ENCODE measurements at regions not wholly inside any gene's neighbourhood (a gene's known extent, or its start where the extent isn't known, plus 50 kb on each side); places are given as distances from the start of the nearest gene placed in this dataset.

DNA sequence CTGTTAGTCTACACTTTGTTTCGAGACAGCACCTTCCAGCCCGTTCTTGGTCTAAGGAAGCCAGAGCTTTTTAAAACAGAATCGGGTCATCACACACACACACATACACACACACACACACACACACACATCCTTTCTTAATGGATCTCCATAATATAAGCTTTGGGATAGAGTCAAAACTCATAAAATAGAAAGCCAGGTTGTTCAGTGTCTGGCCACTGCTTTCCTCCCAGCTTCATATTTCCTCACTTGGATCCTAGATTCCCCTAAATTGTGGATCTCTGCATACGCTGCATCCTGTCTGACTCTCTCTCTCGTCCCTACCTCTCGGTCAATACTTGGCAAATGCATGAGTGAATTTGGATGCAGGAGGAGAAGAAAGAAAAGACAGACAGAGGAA lies 120.5 kb upstream of the SLC14A2 start:
- TF ChIP-seq, protein P1, sequence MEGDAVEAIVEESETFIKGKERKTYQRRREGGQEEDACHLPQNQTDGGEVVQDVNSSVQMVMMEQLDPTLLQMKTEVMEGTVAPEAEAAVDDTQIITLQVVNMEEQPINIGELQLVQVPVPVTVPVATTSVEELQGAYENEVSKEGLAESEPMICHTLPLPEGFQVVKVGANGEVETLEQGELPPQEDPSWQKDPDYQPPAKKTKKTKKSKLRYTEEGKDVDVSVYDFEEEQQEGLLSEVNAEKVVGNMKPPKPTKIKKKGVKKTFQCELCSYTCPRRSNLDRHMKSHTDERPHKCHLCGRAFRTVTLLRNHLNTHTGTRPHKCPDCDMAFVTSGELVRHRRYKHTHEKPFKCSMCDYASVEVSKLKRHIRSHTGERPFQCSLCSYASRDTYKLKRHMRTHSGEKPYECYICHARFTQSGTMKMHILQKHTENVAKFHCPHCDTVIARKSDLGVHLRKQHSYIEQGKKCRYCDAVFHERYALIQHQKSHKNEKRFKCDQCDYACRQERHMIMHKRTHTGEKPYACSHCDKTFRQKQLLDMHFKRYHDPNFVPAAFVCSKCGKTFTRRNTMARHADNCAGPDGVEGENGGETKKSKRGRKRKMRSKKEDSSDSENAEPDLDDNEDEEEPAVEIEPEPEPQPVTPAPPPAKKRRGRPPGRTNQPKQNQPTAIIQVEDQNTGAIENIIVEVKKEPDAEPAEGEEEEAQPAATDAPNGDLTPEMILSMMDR (IDR thresholded peaks at IDR 0.05; ENCODE audit: insufficient read depth, low read depth, low read length) = no peak
- no peak for TF ChIP-seq EZH2 (IDR thresholded peaks at IDR 0.05; ENCODE audit: insufficient read depth, low read length)

Measured in astrocyte (in vitro differentiated cells and primary cell).